Liver (tissue), 3 donors: ENCODE measurements at regions not wholly inside any gene's neighbourhood (a gene's known extent, or its start where the extent isn't known, plus 50 kb on each side); places are given as distances from the start of the nearest gene placed in this dataset.

Experiments
- GABPA ChIP-seq, 2 donors: IDR thresholded peaks in 1 of 2; conservative IDR thresholded peaks in 1 of 2; 2 replicates each; pipeline ENCODE4 v1.6.1; 2016; ENCODE audit warnings: antibody characterized with exemption in 2 of 2, mild to moderate bottlenecking in 1 of 2, moderate library complexity in 1 of 2
- JUND ChIP-seq, 2 donors: IDR thresholded peaks; 2 replicates each; pipeline ENCODE4 v1.6.1; 2016; ENCODE audit warnings: antibody characterized with exemption in 2 of 2
- RAD21 ChIP-seq, 2 donors: IDR thresholded peaks; 2 replicates each; pipeline ENCODE4 v1.6.1; 2016; ENCODE audit warnings: antibody characterized with exemption in 2 of 2, mild to moderate bottlenecking in 2 of 2
- SP1 ChIP-seq: IDR thresholded peaks from 2 replicates; pipeline ENCODE4 v1.6.1; 2018; ENCODE audit warnings: antibody characterized with exemption, mild to moderate bottlenecking
- TAF1 ChIP-seq: conservative IDR thresholded peaks from 2 replicates; pipeline ENCODE4 v1.6.1; 2016; ENCODE audit warnings: antibody characterized with exemption, mild to moderate bottlenecking
- TF ChIP-seq, protein P1 (sequence below): fragments of 150-350 bp; IDR thresholded peaks from 2 replicates; pipeline ENCODE4 v1.5.1; 2017; ENCODE audit warnings: improper control_type of control experiment, low read depth, low read length; ENCODE audit not compliant: missing input control
- TF ChIP-seq, protein P2 (sequence below): IDR thresholded peaks from 2 replicates; pipeline ENCODE4 v1.6.1; 2016; ENCODE audit warnings: antibody characterized with exemption, mild to moderate bottlenecking
- TF ChIP-seq, protein P3 (sequence below): IDR thresholded peaks from 2 replicates; pipeline ENCODE4 v1.6.1; 2016; ENCODE audit warnings: antibody characterized with exemption
- donor health status: healthy.
- donor health status: healthy.

DNA sequence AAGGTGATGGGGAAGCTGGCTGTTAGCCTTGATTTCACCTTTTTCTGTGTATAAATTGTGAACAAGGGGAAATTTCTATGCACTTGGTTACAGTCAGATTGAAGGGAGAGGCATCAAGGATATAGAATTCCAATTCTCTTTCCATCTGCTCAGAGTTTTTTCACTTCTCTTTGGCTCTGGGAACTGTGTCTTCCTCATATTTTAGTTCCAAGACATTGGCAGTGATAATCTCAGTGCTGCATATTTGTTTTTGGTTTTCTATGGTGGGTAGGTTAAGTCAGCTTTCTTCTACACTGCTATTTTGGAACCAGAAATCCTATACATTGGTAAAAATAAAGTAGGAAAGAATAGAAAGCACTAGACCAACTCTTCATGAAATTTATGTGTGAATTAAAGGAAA is 569.6 kb upstream of the CXADR start:
- TF ChIP-seq, protein P1, sequence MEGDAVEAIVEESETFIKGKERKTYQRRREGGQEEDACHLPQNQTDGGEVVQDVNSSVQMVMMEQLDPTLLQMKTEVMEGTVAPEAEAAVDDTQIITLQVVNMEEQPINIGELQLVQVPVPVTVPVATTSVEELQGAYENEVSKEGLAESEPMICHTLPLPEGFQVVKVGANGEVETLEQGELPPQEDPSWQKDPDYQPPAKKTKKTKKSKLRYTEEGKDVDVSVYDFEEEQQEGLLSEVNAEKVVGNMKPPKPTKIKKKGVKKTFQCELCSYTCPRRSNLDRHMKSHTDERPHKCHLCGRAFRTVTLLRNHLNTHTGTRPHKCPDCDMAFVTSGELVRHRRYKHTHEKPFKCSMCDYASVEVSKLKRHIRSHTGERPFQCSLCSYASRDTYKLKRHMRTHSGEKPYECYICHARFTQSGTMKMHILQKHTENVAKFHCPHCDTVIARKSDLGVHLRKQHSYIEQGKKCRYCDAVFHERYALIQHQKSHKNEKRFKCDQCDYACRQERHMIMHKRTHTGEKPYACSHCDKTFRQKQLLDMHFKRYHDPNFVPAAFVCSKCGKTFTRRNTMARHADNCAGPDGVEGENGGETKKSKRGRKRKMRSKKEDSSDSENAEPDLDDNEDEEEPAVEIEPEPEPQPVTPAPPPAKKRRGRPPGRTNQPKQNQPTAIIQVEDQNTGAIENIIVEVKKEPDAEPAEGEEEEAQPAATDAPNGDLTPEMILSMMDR: no peak
- TF ChIP-seq, protein P2, sequence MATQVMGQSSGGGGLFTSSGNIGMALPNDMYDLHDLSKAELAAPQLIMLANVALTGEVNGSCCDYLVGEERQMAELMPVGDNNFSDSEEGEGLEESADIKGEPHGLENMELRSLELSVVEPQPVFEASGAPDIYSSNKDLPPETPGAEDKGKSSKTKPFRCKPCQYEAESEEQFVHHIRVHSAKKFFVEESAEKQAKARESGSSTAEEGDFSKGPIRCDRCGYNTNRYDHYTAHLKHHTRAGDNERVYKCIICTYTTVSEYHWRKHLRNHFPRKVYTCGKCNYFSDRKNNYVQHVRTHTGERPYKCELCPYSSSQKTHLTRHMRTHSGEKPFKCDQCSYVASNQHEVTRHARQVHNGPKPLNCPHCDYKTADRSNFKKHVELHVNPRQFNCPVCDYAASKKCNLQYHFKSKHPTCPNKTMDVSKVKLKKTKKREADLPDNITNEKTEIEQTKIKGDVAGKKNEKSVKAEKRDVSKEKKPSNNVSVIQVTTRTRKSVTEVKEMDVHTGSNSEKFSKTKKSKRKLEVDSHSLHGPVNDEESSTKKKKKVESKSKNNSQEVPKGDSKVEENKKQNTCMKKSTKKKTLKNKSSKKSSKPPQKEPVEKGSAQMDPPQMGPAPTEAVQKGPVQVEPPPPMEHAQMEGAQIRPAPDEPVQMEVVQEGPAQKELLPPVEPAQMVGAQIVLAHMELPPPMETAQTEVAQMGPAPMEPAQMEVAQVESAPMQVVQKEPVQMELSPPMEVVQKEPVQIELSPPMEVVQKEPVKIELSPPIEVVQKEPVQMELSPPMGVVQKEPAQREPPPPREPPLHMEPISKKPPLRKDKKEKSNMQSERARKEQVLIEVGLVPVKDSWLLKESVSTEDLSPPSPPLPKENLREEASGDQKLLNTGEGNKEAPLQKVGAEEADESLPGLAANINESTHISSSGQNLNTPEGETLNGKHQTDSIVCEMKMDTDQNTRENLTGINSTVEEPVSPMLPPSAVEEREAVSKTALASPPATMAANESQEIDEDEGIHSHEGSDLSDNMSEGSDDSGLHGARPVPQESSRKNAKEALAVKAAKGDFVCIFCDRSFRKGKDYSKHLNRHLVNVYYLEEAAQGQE: no peak
- TF ChIP-seq SP1 (no peak), TAF1 (no peak), JUND (IDR thresholded peaks at IDR 0.05) (no peak), RAD21 (IDR thresholded peaks at IDR 0.05) (no peak), GABPA (IDR thresholded peaks at IDR 0.05 in 1 of 2, conservative IDR thresholded peaks at IDR 0.05 in 1 of 2) (no peak)
- TF ChIP-seq, protein P3, sequence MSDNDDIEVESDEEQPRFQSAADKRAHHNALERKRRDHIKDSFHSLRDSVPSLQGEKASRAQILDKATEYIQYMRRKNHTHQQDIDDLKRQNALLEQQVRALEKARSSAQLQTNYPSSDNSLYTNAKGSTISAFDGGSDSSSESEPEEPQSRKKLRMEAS: no peak
